ENCODE measurements at regions not wholly inside any gene's neighbourhood (a gene's known extent, or its start where the extent isn't known, plus 50 kb on each side); places are given as distances from the start of the nearest gene placed in this dataset.

DNA sequence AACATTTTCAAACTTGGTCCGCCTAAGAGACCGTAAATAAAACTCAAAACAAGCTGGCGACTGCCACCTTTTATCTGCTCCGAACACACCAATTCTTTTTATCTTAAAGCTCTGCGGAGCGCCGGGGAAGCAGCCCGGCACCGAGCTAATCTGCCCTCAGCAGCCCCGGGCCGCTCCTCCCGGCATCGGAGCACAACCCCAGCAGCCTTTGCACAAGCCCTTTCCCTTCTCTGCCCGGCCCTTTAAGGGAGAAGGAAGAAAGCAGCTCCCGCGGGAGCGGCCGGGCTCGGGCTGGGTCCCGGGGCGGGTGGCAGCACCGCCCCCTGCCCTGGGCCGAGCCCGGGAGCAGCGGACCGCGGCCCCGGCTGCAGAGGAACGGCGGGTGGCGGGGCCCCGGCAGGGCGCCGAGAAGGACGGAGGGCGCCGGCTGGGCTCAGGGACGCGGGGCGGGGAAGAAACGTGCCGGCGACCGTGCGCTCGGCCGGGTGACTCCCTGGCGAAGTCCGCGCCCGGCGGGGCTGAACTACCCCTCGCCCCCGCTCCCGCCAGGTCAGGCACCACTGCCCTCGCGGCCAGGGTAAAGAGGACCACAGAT, 133.6 kb upstream of the C11orf58 start:
- ChIA-PET CTCF (interaction anchor here (1.3 kb wide), 1 partner anchor 11 kb away, joined by 4 read pairs; no protein-coding TSS in a partner anchor), POLR2A (interaction anchor here (0.6 to 1.6 kb wide), 6 partner anchors 9 to 992 kb away, joined by 3 to 4 read pairs (median 3); no protein-coding TSS in a partner anchor)
- TF ChIP-seq L3MBTL2 (conservative IDR thresholded peaks at IDR 0.05) (0 out of 2 replicates have a peak, but pooled peaks have one; percentile 42), HDGF (IDR thresholded peaks at IDR 0.05; ENCODE audit: borderline replicate concordance) (no peak)
- peak; percentile 36 for DNase-seq (ENCODE audit: extremely low spot score)

DNA sequence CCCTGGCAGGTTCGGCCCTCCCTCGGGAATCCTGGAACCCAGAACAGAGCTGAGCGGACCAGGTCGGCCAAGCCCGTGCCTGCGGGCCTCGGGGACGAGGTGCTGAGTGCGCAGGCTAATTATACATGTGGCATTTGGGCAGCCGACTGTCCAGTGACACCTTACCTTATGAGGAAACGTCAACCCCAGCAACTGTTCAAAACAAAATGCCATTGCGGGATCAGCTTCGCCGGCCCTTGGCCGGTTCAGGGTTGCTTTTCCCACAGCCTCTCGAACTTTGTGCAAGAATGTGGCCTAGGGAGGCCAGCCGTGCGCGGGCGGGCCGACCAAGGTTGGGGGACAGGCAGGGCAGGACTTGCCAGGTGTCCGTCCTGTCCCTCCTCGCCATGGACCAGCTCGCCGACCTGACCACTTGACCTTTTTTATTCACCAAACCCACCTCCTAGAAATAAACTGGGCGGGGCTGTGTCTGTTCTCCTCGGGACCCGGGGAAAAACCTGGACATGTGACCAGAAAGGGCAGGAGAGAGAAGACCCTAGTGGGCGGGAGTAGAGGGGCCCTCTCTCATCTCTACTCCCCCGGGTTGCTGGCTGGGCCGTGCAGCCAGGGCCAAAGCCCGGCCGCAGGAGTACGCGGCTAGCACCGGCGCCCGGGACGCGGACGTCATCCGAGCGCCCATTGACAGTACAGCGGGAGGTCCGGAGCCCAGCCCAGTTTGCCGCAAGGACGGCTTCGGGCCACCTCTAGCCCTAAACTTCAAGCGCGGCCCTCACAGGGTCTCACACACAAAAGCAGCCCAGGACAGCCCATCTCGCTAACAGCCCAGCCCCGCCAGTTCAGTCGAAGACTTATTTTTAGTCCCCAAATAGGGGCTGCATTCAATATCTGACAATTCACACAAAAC, 134.3 kb upstream of the C11orf58 start:
- ChIA-PET CTCF (interaction anchor here (1.3 kb wide), 1 partner anchor 10 kb away, joined by 4 read pairs; no protein-coding TSS in a partner anchor), POLR2A (interaction anchor here (1.1 to 1.6 kb wide), 2 partner anchors 8 to 10 kb away, joined by 3 to 4 read pairs; no protein-coding TSS in a partner anchor)
- DNase-seq (ENCODE audit: extremely low spot score): peak; percentile 33
- TF ChIP-seq, protein P1, sequence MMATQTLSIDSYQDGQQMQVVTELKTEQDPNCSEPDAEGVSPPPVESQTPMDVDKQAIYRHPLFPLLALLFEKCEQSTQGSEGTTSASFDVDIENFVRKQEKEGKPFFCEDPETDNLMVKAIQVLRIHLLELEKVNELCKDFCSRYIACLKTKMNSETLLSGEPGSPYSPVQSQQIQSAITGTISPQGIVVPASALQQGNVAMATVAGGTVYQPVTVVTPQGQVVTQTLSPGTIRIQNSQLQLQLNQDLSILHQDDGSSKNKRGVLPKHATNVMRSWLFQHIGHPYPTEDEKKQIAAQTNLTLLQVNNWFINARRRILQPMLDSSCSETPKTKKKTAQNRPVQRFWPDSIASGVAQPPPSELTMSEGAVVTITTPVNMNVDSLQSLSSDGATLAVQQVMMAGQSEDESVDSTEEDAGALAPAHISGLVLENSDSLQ (IDR thresholded peaks at IDR 0.05): no peak
- no peak for TF ChIP-seq FOXA1 (IDR thresholded peaks at IDR 0.05)
- no peak for TF ChIP-seq ZNF384 (IDR thresholded peaks at IDR 0.05)
- TF ChIP-seq ELF4 (IDR thresholded peaks at IDR 0.05): no peak
- no peak for TF ChIP-seq FOXK2 (IDR thresholded peaks at IDR 0.05)
- TF ChIP-seq FOXM1 (IDR thresholded peaks at IDR 0.05; ENCODE audit: borderline replicate concordance): no peak
- TF ChIP-seq NFRKB (IDR thresholded peaks at IDR 0.05): no peak
- TF ChIP-seq BHLHE40 (IDR thresholded peaks at IDR 0.05; ENCODE audit: borderline replicate concordance): no peak

DNA sequence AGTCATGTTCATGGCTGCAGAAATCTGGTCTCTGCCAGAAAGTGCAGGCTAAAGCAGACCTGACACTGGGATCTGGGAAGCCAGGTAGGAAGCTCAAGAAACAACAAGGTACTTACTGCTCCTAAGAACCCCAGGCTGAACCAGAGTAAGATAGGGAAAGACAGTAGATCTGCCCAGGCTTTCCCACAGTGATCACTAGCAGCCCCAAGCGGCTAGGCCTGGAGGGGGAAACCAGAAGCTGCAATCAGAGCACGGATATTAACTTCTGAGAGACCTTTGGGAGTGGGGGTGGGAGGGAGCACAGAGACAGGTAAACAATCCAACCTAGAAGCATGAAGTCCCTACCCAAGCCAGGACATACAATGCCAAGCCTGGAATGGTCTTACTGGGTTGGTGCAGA, 135.2 kb upstream of the C11orf58 start:
- DNase-seq (ENCODE audit: extremely low spot score): peak; percentile 10
- no peak for TF ChIP-seq CTBP1 (IDR thresholded peaks at IDR 0.05; ENCODE audit: borderline replicate concordance)
- TF ChIP-seq ELF4 (IDR thresholded peaks at IDR 0.05): no peak
- no peak for TF ChIP-seq BHLHE40 (IDR thresholded peaks at IDR 0.05; ENCODE audit: borderline replicate concordance)
- TF ChIP-seq L3MBTL2 (conservative IDR thresholded peaks at IDR 0.05): no peak
- TF ChIP-seq FOXM1 (IDR thresholded peaks at IDR 0.05; ENCODE audit: borderline replicate concordance): no peak
- no peak for TF ChIP-seq LEF1 (IDR thresholded peaks at IDR 0.05; ENCODE audit: borderline replicate concordance)
- TF ChIP-seq ARNT (IDR thresholded peaks at IDR 0.05): no peak
- no peak for TF ChIP-seq TARDBP (IDR thresholded peaks at IDR 0.05)
- TF ChIP-seq HDGF (IDR thresholded peaks at IDR 0.05; ENCODE audit: borderline replicate concordance): no peak
- no peak for TF ChIP-seq NFRKB (IDR thresholded peaks at IDR 0.05)
- TF ChIP-seq SUZ12 (IDR thresholded peaks at IDR 0.05): no peak
- ChIA-PET POLR2A (interaction anchor here (1.6 kb wide), 1 partner anchor 11 kb away, joined by 4 read pairs; no protein-coding TSS in a partner anchor), CTCF (interaction anchor here (0.8 kb wide), 1 partner anchor 11 kb away, joined by 3 read pairs; no protein-coding TSS in a partner anchor)

DNA sequence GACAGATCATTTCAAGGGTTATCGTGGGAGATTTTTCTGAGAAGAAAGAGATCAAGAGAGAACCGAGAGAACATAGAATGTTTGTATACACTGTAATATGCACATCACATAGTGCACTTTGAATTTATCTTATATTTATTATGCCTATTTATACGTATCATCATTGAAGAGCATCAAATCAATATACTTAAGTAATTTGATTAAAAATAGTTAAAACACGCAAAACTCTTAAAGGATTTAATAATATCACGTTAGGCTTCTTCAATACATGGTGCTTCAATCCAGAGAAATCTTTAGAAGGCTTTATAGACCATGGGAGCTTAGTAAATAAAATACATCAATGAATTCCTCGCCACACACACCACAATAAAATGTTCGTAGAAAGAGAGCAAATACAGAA, 139.5 kb upstream of the C11orf58 start:
- ChIA-PET POLR2A (no interaction called here), CTCF (no interaction called here)
- DNase-seq (ENCODE audit: extremely low spot score): no peak
- TF ChIP-seq HDGF (IDR thresholded peaks at IDR 0.05; ENCODE audit: borderline replicate concordance) (no peak), NFRKB (IDR thresholded peaks at IDR 0.05) (no peak), SUZ12 (IDR thresholded peaks at IDR 0.05) (no peak), L3MBTL2 (conservative IDR thresholded peaks at IDR 0.05) (no peak), TARDBP (IDR thresholded peaks at IDR 0.05) (no peak), FOXK2 (IDR thresholded peaks at IDR 0.05) (no peak), ARNT (IDR thresholded peaks at IDR 0.05) (no peak), BHLHE40 (IDR thresholded peaks at IDR 0.05; ENCODE audit: borderline replicate concordance) (no peak), FOXA1 (IDR thresholded peaks at IDR 0.05) (no peak), FOXM1 (IDR thresholded peaks at IDR 0.05; ENCODE audit: borderline replicate concordance) (no peak)
- TF ChIP-seq, protein P1 (IDR thresholded peaks at IDR 0.05): no peak

DNA sequence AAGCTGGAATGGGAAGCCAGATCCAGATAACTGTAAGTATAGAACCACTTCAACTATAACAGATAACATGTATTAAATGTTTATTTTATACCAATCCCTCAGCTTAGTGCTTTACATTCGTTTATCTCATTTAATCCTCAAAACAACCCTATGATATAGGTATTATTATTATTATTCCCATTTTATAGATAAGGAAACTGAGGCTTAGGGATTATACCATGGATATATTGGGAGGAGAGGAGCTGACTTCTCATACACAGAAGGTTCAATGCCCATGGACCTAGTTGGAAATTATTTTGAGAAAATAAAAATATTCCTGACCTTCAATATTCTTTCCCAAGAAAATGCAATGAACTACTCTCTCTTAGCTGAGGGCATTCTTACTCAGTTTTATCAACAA, 140.4 kb upstream of the C11orf58 start:
- DNase-seq (ENCODE audit: extremely low spot score): no peak
- CTCF ChIA-PET: no interaction called here
- POLR2A ChIA-PET: no interaction called here

DNA sequence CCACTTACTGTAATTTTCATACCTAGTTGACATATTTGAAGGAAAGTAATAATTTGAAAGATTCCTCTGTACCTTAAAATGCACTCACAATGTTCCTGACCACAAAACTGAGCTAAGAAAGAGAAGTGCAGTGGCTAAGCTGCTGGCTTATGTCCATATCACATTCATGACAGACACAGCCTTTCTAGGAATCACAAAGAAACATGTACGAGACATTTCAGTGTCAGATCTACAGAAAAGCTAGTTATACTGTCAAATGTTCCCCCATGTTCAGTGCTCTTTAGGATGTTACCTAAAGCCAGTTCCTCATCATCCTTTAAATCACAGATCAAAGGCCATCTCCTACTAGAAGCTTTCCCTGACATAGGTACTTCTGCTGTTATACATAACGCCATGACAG, 142.2 kb upstream of the C11orf58 start:
- TF ChIP-seq TARDBP (IDR thresholded peaks at IDR 0.05) (no peak), CTBP1 (IDR thresholded peaks at IDR 0.05; ENCODE audit: borderline replicate concordance) (no peak), L3MBTL2 (conservative IDR thresholded peaks at IDR 0.05) (no peak), HDGF (IDR thresholded peaks at IDR 0.05; ENCODE audit: borderline replicate concordance) (no peak), ZNF384 (IDR thresholded peaks at IDR 0.05) (no peak), NFRKB (IDR thresholded peaks at IDR 0.05) (no peak), FOXA1 (IDR thresholded peaks at IDR 0.05) (no peak), ARNT (IDR thresholded peaks at IDR 0.05) (no peak), ELF4 (IDR thresholded peaks at IDR 0.05) (no peak), LEF1 (IDR thresholded peaks at IDR 0.05; ENCODE audit: borderline replicate concordance) (no peak), BHLHE40 (IDR thresholded peaks at IDR 0.05; ENCODE audit: borderline replicate concordance) (no peak), SUZ12 (IDR thresholded peaks at IDR 0.05) (no peak), FOXM1 (IDR thresholded peaks at IDR 0.05; ENCODE audit: borderline replicate concordance) (no peak), SP1 (IDR thresholded peaks at IDR 0.05) (no peak), FOXK2 (IDR thresholded peaks at IDR 0.05) (no peak)
- POLR2A ChIA-PET: interaction anchor here (1.0 kb wide), 1 partner anchor 9 kb away, joined by 3 read pairs; no protein-coding TSS in a partner anchor

More for the DNA sequence above, 140.4 kb upstream of the C11orf58 start:
- TF ChIP-seq ZNF384 (IDR thresholded peaks at IDR 0.05) (no peak), SUZ12 (IDR thresholded peaks at IDR 0.05) (no peak), CTBP1 (IDR thresholded peaks at IDR 0.05; ENCODE audit: borderline replicate concordance) (no peak), NFRKB (IDR thresholded peaks at IDR 0.05) (no peak)
- TF ChIP-seq, protein P1 (IDR thresholded peaks at IDR 0.05): no peak

More for the DNA sequence above, 142.2 kb upstream of the C11orf58 start:
- no peak for DNase-seq (ENCODE audit: extremely low spot score)
- CTCF ChIA-PET: interaction anchor here (1.1 kb wide), 1 partner anchor 17 kb away, joined by 4 read pairs; no protein-coding TSS in a partner anchor
